ENCODE measurements at regions not wholly inside any gene's neighbourhood (a gene's known extent, or its start where the extent isn't known, plus 50 kb on each side); places are given as distances from the start of the nearest gene placed in this dataset.

DNA sequence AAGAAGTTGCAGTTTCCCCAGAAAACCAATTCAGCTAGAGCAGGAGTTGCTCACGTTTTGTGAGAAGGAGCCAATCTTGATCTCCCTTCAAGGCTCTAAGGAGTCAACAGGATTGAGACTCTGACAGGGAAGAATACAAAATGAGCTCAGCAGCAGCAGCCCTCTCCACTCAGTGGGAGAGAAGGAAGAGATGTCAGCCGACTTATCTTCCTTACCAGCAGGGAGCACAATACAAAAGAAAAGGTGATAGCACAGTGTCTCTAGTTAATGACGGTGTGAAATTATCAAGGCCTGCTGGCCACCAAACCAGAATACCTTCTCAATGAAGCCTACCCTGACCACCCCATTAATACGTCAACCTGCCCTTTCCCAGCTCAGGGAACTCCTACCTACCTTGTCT is 223.6 kb upstream of the TMPO start:
- TF ChIP-seq, protein P1, sequence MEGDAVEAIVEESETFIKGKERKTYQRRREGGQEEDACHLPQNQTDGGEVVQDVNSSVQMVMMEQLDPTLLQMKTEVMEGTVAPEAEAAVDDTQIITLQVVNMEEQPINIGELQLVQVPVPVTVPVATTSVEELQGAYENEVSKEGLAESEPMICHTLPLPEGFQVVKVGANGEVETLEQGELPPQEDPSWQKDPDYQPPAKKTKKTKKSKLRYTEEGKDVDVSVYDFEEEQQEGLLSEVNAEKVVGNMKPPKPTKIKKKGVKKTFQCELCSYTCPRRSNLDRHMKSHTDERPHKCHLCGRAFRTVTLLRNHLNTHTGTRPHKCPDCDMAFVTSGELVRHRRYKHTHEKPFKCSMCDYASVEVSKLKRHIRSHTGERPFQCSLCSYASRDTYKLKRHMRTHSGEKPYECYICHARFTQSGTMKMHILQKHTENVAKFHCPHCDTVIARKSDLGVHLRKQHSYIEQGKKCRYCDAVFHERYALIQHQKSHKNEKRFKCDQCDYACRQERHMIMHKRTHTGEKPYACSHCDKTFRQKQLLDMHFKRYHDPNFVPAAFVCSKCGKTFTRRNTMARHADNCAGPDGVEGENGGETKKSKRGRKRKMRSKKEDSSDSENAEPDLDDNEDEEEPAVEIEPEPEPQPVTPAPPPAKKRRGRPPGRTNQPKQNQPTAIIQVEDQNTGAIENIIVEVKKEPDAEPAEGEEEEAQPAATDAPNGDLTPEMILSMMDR (IDR thresholded peaks at IDR 0.05), result no peak
- TF ChIP-seq POLR2A (IDR thresholded peaks at IDR 0.05), result no peak

Data from adrenal gland (tissue), 5 donors.